Stimulated activated CD8-positive, alpha-beta memory T cell treated with anti-CD3 and anti-CD28 coated beads, Interleukin-4, amount 100 ng/mL, for 4 hours (primary cell): ENCODE measurements at regions not wholly inside any gene's neighbourhood (a gene's known extent, or its start where the extent isn't known, plus 50 kb on each side); places are given as distances from the start of the nearest gene placed in this dataset.

Source experiments
- DNase-seq, 2 donors: peaks; one replicate each; pipeline ENCODE4 v3.0.0-alpha.2; 2020; ENCODE audit warnings: low read depth in 2 of 2, low spot score in 1 of 2

DNA sequence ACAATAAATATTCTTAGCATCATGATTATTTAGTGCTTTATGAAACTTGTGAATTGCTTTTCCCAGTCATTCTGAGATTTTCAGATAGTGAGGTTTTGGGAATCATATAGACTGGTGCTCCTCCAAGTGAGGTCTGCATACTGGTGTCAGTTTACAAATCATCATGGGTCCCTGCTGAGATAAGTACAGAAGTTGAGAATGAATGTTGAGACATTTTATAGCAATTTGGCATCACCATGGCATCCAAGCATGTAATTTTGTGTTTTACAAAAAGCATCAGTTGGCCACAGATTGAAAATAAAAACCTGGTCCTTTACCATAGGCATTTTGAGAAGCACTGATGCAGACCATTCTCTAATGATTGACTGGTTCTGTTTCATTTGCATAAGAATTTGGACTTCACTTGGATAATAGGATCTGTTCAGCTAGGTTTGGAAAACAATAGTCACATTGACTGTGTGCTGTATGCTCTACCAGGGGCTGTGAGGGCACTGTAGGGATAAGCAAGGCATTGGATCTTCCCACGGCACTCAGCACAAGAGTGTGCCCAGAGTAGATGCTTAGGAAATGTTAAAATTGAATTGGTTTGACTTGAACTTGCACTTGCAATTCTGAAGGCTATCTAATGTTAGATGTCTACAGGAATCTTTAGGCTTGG, 79.0 kb upstream of the JUN start:
- no peak for DNase-seq

DNA sequence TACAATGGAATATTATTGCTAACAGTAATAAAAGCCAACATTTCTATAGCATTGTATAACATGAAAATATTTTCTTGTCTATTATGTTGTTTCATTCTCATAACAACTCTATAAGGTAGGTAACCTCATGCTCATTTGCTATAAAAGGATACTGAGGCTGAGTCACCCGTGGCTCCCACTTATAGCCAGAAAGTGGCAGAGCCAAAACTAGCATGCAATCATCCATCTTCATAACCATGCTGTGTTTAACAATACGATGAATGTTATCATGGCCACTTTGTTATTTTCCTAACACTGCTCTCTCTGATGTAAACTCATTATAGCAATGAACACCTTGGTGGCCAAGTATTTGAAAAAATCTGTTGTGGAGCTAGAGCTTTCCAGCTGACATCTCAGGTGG, 80.8 kb upstream of the JUN start:
- DNase-seq = no peak

DNA sequence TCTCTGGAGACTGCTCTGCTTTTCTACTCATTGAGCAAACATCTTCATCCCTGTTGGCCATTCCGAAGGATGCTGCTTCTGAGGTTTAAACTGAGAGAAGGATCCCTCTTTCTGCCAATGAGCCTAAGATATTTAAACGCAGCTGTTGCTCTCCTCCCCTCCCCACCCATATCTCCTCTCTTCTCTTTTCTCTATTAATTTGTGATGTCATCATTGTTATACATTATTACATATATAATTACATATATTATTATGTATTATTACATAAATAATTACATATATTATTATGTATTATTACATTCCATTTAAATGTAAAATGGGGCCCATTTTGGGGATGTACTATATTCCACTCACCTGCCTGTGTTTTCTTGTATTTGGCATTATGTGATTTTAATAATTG, 82.7 kb upstream of the JUN start:
- DNase-seq = no peak

DNA sequence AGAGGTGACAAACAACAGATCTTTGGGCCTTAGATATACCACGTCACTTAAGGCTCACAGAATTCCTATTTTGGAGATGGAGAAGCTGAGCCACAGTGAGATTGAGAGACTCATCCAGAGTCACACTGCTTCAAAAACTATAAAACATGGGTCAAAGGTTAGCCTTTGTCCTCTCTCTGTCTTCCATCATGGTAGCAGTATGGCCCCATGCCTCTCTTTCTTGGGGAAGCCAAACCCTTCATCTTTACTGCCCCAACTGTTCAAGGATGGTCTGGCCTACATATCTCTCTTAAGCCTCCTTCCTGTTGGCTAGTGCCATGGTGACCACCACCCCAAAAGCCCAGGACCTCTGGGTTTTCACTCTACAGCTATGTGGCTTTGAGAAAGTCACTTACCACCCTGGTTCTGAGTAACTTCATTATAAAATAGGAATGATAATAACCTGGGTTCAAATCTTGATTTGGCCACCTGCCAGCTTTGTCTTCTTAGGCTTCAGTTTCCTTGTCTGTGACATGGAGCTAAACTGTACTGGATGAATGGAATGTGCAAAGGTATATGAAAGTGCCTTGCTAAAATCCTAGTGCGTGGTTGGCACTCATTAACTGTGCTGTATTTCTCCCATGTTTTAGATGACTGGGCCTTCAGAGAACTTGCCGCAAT, 85.9 kb upstream of the JUN start:
- no peak for DNase-seq

DNA sequence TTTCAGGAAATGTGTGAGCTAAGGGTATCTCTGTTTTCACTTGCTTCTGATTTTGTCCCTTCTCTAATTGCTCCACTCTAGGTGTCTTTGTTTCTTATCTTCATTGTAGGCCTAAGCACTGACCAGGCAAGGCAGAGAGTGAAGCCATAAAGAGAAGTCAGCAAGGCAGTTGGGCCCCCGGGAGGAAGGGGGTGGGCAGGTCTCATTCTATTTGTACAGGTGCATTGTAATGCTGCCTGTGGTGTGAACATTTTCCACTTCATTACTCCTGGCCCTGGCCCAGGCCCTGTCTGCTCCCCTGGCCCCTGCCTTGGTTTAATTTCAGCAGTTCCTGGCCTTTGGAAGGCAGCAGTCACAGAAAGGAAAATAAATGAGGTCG, 86.4 kb upstream of the JUN start:
- no peak for DNase-seq

DNA sequence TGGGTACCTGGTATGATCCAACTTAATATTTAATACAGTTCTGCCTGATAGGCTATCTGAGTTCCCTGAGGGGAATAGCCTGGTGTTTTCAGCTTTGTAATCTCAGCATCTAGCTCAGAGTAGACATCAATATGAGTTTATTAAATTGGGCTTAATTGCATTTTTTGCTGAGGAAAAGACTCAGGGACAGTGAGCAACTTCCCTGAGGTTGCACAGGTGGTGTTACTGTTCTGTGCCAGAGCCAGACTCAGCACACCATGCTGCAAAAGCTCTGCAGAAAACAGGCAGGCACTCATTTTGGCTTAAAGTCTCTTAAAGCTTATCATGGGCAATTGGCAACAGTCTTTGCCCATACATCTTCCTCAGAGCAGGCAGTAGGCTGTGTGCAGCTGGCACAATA, 90.5 kb upstream of the JUN start:
- no peak for DNase-seq

DNA sequence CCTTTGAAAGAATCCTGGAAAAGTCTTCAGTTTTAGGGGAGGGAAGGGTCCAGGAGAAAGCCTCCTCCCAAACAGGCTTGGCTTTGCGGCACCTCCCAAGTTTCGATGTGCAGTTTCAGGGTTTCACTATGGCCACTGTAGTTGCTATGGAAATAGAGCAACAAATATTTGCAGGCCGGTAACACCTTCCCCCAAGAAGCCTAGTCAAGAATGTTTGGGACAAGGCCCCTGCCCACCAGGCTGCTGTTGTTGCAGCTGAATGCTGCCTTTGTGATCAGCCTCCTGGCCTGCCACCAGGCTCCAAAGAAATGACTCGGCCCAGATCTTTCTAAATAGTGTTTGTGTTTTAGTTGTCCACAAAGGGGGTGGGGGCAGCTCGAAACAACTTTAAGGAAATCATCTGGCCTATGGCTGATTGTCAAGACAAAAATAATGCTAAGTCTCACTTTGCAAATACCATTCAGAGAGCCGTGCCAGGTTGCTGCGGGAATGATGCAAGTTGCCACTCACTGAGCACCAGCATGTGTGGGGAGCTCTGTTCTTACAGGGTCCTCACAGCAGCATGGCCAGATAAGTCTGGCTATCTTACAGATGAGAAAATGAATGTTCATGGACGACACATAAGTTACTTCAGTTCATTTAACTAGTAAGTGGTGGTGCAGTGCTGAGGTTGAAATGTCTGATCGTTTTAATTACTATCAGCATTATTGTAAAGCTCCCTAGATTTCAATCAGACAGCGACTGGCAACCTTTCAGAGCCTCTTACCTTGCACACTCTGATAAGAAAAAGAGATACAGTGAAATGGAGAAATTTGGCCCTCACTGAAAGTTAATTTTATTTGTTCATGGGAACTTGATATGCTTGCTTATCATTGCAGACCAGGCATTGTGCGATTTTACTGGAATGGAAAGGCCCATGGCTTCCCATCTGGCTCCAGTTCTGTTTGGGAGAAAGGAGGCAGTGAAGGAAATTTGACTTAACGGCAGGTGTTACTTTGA, 91.2 kb upstream of the JUN start:
- DNase-seq = no peak

DNA sequence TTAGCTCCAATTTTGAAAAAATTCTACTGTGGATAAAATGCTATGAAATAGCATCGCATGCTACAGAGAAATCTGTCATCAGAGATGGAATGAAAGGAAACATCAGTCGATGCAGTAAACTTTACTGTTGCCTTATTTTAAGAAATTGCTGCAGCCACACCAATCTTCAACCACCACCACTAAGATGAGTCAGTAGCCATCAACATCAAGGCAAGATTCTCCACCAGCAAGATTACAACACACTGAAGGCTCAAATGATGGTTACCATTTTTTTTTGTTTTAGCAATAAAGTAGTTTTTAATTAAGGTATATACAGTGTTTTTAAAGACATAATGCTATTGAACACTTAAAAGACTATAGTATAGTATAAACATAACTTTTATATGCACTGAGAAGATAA, 95.6 kb upstream of the JUN start:
- no peak for DNase-seq

DNA sequence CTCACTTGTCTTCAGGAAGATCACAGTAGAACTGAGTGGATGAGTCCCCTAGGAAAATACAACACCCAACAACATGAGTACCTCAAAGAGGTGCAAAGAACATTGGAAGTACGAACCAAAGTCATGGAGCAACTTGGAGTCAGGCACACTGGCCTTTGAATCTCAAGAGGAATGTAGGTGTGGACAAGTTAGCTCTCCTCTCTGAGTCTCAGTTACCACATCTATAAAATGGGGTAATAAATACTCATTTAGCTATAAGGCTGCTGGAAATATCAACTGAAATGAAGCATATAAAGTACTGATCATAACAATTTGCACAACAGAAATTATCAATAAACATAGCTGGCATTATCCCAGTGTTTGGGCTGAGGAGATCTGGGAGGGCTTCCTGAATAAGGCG, 96.7 kb upstream of the JUN start:
- DNase-seq = no peak

DNA sequence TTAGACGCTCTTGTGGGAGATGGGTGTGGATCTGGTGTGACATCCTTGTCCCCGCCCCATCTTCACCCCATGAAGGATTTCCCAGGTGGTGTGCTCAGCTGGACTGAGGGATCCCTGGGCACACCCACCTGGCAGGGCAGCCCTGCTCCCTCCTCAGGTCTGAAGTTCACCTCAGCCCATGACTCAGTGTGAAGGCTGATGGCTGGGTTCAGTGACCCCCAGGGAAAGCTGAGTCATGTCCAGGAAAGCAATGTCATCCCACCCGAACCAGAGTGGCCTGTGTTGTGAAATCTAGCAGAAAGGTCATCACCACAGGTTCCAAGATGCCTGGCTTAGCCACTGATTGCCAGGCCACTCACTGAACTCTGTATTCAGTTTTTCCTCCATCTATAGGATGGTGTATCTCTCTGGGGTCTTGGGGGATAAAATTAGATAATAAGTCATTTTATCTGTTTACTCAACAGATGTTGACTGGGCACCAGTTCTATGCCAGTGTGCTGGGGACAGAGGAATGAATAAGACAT, 97.7 kb upstream of the JUN start:
- no peak for DNase-seq

DNA sequence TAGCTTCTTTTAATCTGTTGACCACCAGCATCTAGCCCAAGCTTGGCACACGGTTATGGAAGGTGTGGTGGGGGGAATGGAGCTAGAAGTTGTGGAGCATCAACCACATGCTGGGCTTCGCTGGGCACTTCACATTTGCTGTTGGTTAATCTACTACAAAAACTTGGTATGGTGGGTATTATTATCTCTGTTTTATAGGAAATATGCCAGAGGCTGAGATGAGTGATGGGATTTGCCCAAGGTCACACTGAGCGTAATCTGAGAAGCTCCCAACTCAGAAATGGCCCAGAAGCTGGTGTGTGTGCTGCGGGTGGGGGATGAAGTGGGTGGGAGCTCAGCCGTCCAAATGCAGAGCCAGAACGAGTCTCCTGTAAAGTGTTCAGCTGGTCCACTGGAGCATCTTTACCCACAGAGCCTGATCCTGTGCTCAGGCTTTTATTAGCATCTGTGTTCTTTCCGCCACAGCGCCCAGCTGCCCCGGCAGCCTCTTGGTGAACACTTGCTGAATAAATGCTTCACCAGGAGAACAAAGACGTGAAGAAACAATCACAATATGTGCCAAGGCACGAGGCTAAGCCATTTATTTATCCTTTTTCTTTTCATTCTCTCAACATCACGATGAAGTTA, 98.6 kb upstream of the JUN start:
- DNase-seq = no peak

DNA sequence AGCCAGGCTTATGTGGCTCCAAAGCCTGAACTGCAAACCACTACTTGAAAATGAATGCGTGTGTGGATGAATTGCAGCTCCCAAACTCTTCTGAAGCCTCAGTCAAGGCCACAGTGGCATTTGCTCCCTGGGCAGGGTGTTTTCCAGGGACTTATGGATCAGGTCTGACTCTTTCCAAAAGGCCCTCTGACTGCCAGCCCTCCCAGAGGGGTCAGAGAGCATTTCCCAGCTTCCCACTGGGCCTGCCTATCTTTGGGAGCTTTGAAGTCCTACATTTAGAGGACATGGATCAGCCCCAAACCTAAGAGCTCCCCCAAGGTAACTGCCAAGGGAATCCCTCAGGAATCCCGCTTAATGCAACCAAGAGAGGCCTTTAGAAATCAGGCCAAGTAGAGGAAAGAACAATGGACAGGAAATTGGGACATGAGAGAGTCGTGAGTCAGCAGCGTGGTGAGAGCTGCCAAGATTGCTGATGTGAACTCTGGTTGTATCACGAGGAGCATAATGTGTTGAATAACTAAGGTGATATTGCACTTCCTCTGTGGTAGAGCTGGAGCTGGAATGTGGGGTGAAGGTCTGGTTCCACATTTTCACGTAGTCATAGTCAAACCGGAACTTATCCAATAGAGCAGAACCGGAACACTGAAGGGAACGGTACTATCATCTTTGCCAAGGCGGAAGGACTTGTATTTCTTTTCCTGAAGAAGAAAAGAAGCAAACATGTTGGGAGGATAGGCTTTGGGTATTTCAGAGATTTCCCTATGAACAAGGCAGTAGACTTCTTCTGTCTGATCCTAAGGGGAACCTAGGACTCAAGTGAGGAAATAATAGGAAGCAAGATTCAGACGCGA, 99.4 kb upstream of the JUN start:
- DNase-seq = no peak

DNA sequence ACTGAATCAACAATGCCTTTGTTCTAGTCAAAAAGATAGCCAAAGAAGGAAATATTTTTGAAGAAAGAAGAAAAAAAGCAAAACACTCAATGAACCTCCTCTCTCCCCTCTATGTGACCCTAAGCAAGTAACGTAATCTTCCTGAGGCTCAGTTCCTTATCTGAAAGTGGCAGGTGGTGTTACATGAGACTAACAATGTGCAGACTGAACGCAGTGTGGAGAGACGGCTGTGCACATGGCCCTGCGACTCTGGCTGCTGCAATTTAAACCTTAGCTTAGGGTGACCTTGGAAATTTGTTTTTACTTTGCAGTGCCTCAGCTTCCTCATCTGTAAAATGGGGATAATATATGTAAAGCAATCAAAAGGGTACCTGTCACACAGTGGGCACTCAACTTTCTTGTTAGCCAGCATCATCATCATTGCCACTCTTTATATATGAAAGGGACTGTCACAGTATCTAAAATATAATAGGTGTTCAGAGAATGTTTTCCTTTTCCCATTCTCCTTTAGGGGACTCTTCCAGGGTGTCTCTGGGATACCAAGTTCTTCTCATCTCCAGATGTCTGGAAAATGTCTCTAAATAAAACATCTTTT, 100.1 kb upstream of the JUN start:
- no peak for DNase-seq

DNA sequence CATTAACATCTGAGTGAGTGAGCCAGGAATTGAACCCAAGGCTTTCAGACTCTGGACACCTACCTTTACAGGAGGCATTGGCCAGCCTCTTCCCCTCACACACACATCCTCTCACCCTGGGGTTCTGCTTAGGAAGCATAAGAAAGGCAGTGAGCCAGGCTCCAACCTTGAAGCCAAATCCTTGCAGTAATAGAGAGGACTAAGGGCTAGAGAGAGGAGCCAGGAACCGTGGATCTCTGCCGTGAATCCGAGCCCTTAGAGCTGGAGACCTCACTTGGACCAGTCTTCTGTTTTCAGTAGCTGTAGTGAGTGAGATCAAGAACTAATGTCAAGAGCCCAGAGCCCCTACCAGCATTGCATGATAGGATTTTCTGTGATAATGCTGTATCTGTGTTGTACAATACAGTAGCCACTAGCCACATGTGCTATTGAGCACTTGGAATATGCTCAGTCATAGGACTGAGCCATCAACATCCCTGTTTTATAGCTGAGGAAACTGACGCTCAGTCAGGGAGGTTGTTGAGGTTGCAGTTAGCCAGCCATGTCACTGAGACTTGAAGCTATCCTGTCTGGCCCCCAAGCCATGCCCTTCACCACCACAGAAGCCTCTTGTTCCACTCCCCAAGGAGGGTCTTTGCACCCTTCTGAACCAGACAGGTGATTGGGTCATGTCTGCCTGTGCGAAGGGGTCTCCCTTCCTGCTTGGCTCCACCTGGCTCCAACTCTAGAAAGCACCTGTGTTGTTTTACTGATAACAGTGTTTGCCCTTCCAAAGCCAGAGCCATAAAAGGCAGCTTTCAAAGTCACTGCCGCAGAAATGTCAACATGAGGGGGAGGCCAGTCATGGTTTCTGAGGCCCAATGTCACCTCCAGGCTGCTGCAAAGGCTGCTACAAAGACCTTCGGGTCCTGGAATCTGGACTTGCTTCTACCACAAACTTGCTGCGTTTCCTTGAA, 101.1 kb upstream of the JUN start:
- no peak for DNase-seq

DNA sequence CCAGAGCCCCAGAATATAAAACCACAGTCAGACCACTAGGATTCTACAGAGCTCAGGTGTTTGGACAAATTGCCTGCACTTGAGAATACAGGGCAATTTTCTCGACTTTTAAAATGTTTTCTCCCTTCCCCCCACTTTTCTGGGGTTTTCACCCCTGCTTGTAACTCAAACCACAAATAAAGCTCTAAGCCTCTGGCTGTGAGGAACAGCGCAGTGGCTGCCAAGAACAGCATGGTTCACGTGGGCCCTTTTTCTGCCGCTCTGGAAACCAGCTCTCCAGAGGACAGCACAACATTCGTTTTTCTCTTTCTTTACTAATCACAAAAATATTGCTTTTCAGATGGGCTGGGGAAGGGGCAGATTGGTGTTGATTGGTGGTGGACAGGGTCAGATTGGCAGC, 102.2 kb upstream of the JUN start:
- DNase-seq = no peak

DNA sequence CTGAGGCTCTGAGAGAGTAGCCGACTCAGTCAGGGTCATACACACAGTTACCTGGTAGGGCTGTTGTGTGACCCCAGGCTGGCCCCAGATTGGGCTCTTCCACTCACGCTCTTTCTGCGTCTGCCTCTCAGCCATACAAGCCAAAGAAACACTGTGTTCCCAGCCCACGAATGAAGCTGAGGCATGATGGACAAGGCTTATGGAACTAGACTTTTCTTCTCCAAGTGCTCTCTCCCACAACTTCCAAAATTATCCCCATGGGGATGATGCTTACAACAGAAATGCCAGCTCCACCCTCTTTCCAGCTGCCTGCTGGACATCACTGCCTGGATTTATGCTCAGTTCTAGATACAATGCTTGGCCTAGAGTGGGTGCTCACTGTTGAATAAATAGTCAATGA, 102.8 kb upstream of the JUN start:
- no peak for DNase-seq

DNA sequence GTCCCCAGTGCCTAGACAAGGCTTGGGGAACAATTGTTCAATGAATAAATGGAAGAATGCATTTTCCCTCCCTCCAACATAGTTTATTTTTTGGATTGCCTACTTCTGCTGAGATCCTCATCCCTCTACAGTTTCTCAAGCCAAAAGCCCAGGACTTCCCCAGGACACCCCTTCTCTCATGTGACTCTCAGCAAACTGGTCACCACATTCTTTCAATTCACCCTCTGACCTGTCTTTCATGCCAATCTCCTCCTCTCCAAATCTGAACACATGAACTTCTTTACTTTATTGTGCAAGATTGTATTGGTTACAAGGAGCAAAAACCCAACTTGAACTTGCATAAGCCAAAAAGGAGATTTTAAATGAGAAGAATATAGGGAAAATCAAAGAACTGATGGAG, 103.2 kb upstream of the JUN start:
- no peak for DNase-seq

DNA sequence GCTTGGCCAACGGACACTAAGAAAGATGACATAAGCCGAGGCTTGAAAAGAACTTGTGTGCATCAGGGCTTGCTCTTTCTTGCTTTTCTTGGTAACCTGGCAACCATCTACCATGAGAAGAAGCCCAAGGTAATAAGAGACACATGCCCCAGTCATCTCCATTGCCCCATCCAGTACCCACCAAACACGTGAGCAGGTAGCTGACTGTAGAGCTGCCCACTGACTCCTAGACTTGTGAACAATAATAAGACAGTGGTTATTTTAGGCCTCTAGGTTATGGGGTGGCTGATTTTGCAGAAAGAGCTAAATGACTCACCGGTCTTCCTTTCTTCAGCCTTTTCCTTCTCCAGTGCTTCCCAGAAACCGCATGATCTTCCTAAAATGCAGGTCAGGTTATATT, 105.0 kb upstream of the JUN start:
- DNase-seq = no peak

DNA sequence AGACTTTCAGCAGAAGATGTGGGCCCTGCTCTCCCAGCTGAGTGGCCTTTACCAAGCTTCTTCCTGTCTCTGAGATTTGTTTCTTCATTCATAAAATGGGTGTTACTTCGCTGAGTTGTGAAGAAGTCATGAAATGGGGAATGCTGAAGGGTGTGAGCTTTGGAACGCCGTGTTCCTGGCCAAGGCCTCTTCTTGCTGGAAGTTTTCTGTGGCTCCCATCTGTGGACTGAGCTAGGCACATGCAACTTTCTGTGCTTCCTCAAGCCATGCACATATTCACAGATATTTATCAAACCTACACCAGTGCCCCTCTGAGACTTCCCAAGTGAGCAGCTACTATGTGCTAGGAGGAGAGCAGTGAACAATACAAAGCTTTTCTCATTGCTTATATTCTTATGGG, 106.3 kb upstream of the JUN start:
- no peak for DNase-seq
